Thymus (tissue), 11 donors: ENCODE measurements at regions not wholly inside any gene's neighbourhood (a gene's known extent, or its start where the extent isn't known, plus 50 kb on each side); places are given as distances from the start of the nearest gene placed in this dataset.

Experiments used
- DNase-seq, 9 donors: peaks; one replicate each; pipeline ENCODE4 v3.0.0-alpha.2; 2013; ENCODE audit warnings: low spot score in 9 of 9, low read depth in 6 of 9, missing footprints in 1 of 9
- H3K27ac ChIP-seq, 2 donors: one replicate each; pipeline ENCODE4 v1.5.1; 2013; ENCODE audit warnings: control low read depth in 1 of 2, low read depth in 1 of 2, low read length in 1 of 2, mild to moderate bottlenecking in 1 of 2, moderate library complexity in 1 of 2
- H3K27me3 ChIP-seq, 2 donors: one replicate each; pipeline ENCODE4 v1.5.1; 2013; ENCODE audit warnings: low read length in 1 of 2; ENCODE audit not compliant: control insufficient read depth in 2 of 2, insufficient read depth in 1 of 2
- H3K36me3 ChIP-seq, 2 donors: one replicate each; pipeline ENCODE4 v1.5.1; 2013; ENCODE audit warnings: low read length in 1 of 2, mild to moderate bottlenecking in 1 of 2, moderate library complexity in 1 of 2; ENCODE audit not compliant: control insufficient read depth in 2 of 2, insufficient read depth in 2 of 2
- H3K4me1 ChIP-seq, 2 donors: one replicate each; pipeline ENCODE4 v1.5.1; 2013; ENCODE audit warnings: low read length in 2 of 2; ENCODE audit not compliant: control insufficient read depth in 2 of 2, insufficient read depth in 2 of 2
- H3K4me3 ChIP-seq, 2 donors: one replicate each; pipeline ENCODE4 v1.5.1; 2013; ENCODE audit warnings: low read length in 2 of 2, control low read depth in 1 of 2, mild to moderate bottlenecking in 1 of 2
- H3K9me3 ChIP-seq, 2 donors: one replicate each; pipeline ENCODE4 v1.5.1; 2013; ENCODE audit warnings: low read length in 1 of 2, mild to moderate bottlenecking in 1 of 2; ENCODE audit not compliant: control insufficient read depth in 2 of 2, insufficient read depth in 1 of 2
- WGBS: extraction: QIAGEN DNeasy Blood & Tissue Kit; methylation state at CpG from one replicate; pipeline ENCODE4 v1.1.7; 2013; 5-methylcytosine and 5-hydroxymethylcytosine counted together
- donor health status: healthy.

GRCh38 chrX:4675686-4676300 lies 962.3 kb upstream of the PRKX start:
- H3K27ac ChIP-seq = no peak overlapping the region
- no peak overlapping the region for H3K4me3 ChIP-seq
- no peak for DNase-seq
- H3K9me3 ChIP-seq = no peaks in the 10 kb centered on the region
- H3K36me3 ChIP-seq = no peaks in the 10 kb centered on the region
- H3K27me3 ChIP-seq = no peaks in the 10 kb centered on the region
- WGBS = 90% methylated on average over 4 of the region's 4 CpGs
- H3K4me1 ChIP-seq = no peaks in the 10 kb centered on the region

DNA sequence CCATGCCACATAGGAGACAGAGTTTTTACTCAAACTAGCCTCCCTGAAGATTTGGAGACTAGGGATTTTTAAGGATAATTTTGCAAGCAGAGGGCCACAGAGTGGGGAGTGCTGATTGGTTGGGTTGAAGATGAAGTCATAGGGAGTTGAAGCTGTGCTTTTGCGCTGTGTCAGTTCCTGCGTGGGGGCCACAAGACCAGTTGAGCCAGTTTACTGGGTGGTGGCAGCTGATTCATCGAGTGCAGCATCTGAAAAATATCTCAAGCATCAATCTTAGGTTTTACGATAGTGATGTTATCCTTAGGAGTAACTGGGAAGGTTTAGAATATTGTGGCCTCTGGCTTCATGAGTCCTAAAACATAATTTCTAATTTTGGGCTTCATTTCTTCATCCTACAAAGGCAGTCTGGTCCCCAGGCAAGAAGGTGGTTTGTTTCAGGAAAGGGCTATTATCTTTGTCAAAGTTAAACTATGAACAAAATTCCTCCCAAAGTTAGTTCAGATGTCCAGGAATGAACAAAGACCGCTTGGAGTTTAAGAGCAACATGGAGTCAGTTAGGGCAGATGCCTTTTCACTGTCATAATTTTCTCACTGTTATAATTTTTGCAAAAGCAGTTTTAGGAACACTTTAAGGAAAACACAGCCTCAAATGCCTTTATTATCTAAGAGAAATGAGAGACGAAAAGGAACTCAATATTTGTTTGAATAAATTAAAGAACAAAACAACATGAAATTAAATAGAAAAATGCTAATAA lies 960.8 kb upstream of the PRKX start:
- H3K27ac ChIP-seq = no peak overlapping the region
- H3K36me3 ChIP-seq = no peaks in the 10 kb centered on the region
- no peak for DNase-seq
- 96% methylated on average over 6 of the region's 6 CpGs for WGBS
- no peak overlapping the region for H3K4me3 ChIP-seq
- no peaks in the 10 kb centered on the region for H3K9me3 ChIP-seq
- no peaks in the 10 kb centered on the region for H3K4me1 ChIP-seq
- no peaks in the 10 kb centered on the region for H3K27me3 ChIP-seq

GRCh38 chrX:4671344-4671743 lies 957.9 kb upstream of the PRKX start:
- Histone ChIP-seq H3K27ac (no peak overlapping the region), H3K4me3 (no peak overlapping the region), H3K9me3 (no peaks in the 10 kb centered on the region), H3K4me1 (no peaks in the 10 kb centered on the region), H3K36me3 (no peaks in the 10 kb centered on the region), H3K27me3 (no peaks in the 10 kb centered on the region)
- no peak for DNase-seq
- WGBS = 95% methylated on average over 4 of the region's 4 CpGs

GRCh38 chrX:4670606-4671005 lies 957.2 kb upstream of the PRKX start:
- Histone ChIP-seq H3K4me3 (no peak overlapping the region), H3K27ac (no peak overlapping the region), H3K27me3 (no peaks in the 10 kb centered on the region), H3K4me1 (no peaks in the 10 kb centered on the region), H3K36me3 (no peaks in the 10 kb centered on the region), H3K9me3 (no peaks in the 10 kb centered on the region)
- 87% methylated on average over 5 of the region's 5 CpGs for WGBS
- no peak for DNase-seq

GRCh38 chrX:4668802-4669536 lies 955.5 kb upstream of the PRKX start:
- WGBS = 82% methylated on average over 7 of the region's 7 CpGs
- no peaks in the 10 kb centered on the region for H3K9me3 ChIP-seq
- DNase-seq = no peak
- no peaks in the 10 kb centered on the region for H3K36me3 ChIP-seq
- no peaks in the 10 kb centered on the region for H3K27me3 ChIP-seq
- no peak overlapping the region for H3K27ac ChIP-seq
- no peaks in the 10 kb centered on the region for H3K4me1 ChIP-seq
- H3K4me3 ChIP-seq = no peak overlapping the region

DNA sequence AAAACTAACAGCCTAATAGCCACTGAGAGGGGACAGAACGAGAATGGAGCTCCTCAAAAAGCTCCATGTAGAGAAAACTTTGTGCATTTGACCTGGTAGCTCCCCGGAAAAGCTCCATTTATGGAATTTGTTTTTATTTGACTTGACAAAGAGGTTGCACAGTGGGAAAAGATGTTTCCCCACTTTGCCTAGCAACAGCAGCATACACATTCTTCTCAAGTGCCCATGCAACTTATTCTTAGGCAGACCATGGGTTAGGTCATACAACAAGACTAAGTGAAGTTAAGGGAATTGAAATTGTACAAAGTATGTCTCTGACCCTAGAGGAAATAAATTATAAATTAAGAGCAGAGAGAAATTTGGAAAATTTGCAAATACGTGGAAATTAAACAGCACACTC lies 949.6 kb upstream of the PRKX start:
- DNase-seq = no peak
- H3K27ac ChIP-seq = no peak overlapping the region
- 85% methylated on average over 3 of the region's 3 CpGs for WGBS
- H3K36me3 ChIP-seq = no peaks in the 10 kb centered on the region
- no peaks in the 10 kb centered on the region for H3K4me1 ChIP-seq
- H3K4me3 ChIP-seq = no peak overlapping the region
- no peaks in the 10 kb centered on the region for H3K9me3 ChIP-seq
- no peaks in the 10 kb centered on the region for H3K27me3 ChIP-seq

DNA sequence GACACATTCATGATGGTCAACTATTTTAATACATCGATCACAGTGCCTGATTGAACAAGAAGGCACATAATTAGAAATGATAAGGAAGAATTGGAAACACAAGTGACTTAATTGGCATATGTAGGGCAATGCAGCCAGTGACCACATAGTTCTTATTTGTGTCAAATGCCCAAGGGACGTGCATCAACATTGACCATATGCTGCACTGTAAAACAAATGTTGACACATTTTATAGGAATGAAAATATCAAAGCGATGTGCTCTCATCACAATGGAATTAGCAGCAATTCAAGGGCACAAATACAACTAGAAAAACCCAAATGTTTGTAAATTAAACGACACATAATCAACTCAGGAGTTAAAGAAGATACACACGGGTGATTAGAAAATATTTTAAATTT lies 948.3 kb upstream of the PRKX start:
- Histone ChIP-seq H3K4me3 (no peak overlapping the region), H3K27ac (no peak overlapping the region), H3K36me3 (no peaks in the 10 kb centered on the region), H3K4me1 (no peaks in the 10 kb centered on the region), H3K9me3 (no peaks in the 10 kb centered on the region), H3K27me3 (no peaks in the 10 kb centered on the region)
- 93% methylated on average over 5 of the region's 5 CpGs for WGBS
- DNase-seq = no peak

- DNase-seq = no peak
- Histone ChIP-seq H3K27me3 (no peaks in the 10 kb centered on the region), H3K9me3 (no peaks in the 10 kb centered on the region), H3K36me3 (no peaks in the 10 kb centered on the region), H3K27ac (no peak overlapping the region), H3K4me3 (no peak overlapping the region), H3K4me1 (no peaks in the 10 kb centered on the region)
- WGBS = 91% methylated on average over 6 of the region's 6 CpGs
Measured at GRCh38 chrX:4656419-4656818, 943.0 kb upstream of the PRKX start.

DNA sequence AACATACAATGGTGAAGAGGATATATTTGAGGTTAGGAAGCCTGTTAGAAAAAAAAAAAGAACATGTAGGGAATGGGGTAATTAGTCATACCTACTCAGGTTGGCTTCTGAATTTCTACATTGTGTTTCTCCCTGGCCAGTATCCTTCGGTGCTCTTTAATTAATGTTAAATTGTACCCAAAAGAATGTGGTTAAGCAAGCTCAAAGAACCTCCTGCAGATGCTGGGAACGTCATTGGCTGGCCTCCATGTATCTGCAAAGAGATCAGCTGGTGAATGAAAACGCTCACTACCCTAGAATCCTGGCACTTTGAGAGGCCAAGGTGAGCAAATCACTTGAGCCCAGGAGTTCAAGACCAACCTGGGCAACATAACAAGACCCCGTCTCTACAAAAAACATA lies 942.3 kb upstream of the PRKX start:
- H3K9me3 ChIP-seq = no peaks in the 10 kb centered on the region
- no peak for DNase-seq
- 89% methylated on average over 4 of the region's 4 CpGs for WGBS
- H3K4me1 ChIP-seq = no peaks in the 10 kb centered on the region
- no peaks in the 10 kb centered on the region for H3K36me3 ChIP-seq
- H3K27ac ChIP-seq = no peak overlapping the region
- H3K4me3 ChIP-seq = no peak overlapping the region
- no peaks in the 10 kb centered on the region for H3K27me3 ChIP-seq
